ENCODE measurements at regions not wholly inside any gene's neighbourhood (a gene's known extent, or its start where the extent isn't known, plus 50 kb on each side); places are given as distances from the start of the nearest gene placed in this dataset.

- no peak for TF ChIP-seq CTCF (conservative IDR thresholded peaks at IDR 0.05; ENCODE audit: low read depth, low read length)
- DNase-seq (ENCODE audit: low read depth) = no peak
- H3K4me3 ChIP-seq (ENCODE audit: low read depth, low read length) = no peak overlapping the region
Observed at GRCh38 chr7:69019437-69019836, 578.8 kb upstream of the AUTS2 start.

- no peak for TF ChIP-seq CTCF (conservative IDR thresholded peaks at IDR 0.05; ENCODE audit: low read depth, low read length)
- no peak for DNase-seq (ENCODE audit: low read depth)
- H3K4me3 ChIP-seq (ENCODE audit: low read depth, low read length) = no peak overlapping the region
Observed at GRCh38 chr7:69020536-69020935, 577.7 kb upstream of the AUTS2 start.

- no peak for DNase-seq (ENCODE audit: low read depth)
- H3K4me3 ChIP-seq (ENCODE audit: low read depth, low read length) = no peak overlapping the region
- no peak for TF ChIP-seq CTCF (conservative IDR thresholded peaks at IDR 0.05; ENCODE audit: low read depth, low read length)
Observed at GRCh38 chr7:69025249-69025648, 573.0 kb upstream of the AUTS2 start.

GRCh38 chr7:69032848-69033247, 565.4 kb upstream of the AUTS2 start:
- no peak overlapping the region for H3K4me3 ChIP-seq (ENCODE audit: low read depth, low read length)
- no peak for TF ChIP-seq CTCF (conservative IDR thresholded peaks at IDR 0.05; ENCODE audit: low read depth, low read length)
- DNase-seq (ENCODE audit: low read depth) = no peak

- TF ChIP-seq CTCF (conservative IDR thresholded peaks at IDR 0.05; ENCODE audit: low read depth, low read length) = no peak
- no peak overlapping the region for H3K4me3 ChIP-seq (ENCODE audit: low read depth, low read length)
- no peak for DNase-seq (ENCODE audit: low read depth)
Observed at GRCh38 chr7:69035826-69036225, 562.4 kb upstream of the AUTS2 start.

- no peak overlapping the region for H3K4me3 ChIP-seq (ENCODE audit: low read depth, low read length)
- no peak for TF ChIP-seq CTCF (conservative IDR thresholded peaks at IDR 0.05; ENCODE audit: low read depth, low read length)
- no peak for DNase-seq (ENCODE audit: low read depth)
Observed at GRCh38 chr7:69036301-69036700, 562.0 kb upstream of the AUTS2 start.

GRCh38 chr7:69038915-69039314, 559.4 kb upstream of the AUTS2 start:
- TF ChIP-seq CTCF (conservative IDR thresholded peaks at IDR 0.05; ENCODE audit: low read depth, low read length) = no peak
- no peak overlapping the region for H3K4me3 ChIP-seq (ENCODE audit: low read depth, low read length)
- no peak for DNase-seq (ENCODE audit: low read depth)

All from epithelial cell of proximal tubule (primary cell).